ENCODE measurements at regions not wholly inside any gene's neighbourhood (a gene's known extent, or its start where the extent isn't known, plus 50 kb on each side); places are given as distances from the start of the nearest gene placed in this dataset.

- TF ChIP-seq POLR2AphosphoS5 (IDR thresholded peaks at IDR 0.05; ENCODE audit: borderline replicate concordance, low read depth, low read length) (no peak), EZH2 (IDR thresholded peaks at IDR 0.05) (no peak), FOXP2 (optimal IDR thresholded peaks at IDR 0.05; ENCODE audit: control extremely low read depth, extremely low read length, insufficient read depth) (no peak)
Observed at GRCh38 chr13:88345171-88345847, 674.1 kb downstream of the SLITRK5 start.
